Erythroblast (primary cell): ENCODE measurements at regions not wholly inside any gene's neighbourhood (a gene's known extent, or its start where the extent isn't known, plus 50 kb on each side); places are given as distances from the start of the nearest gene placed in this dataset.

Experiments
- GATA1 ChIP-seq: IDR thresholded peaks from 2 replicates; pipeline ENCODE4 v1.6.1; 2011; ENCODE audit warnings: low read depth, mild to moderate bottlenecking, control low read depth, low read length, moderate library complexity
- POLR2A ChIP-seq: IDR thresholded peaks from 2 replicates; pipeline ENCODE4 v1.6.1; 2011; ENCODE audit warnings: mild to moderate bottlenecking, low read length

GRCh38 chr1:14403961-14404645 lies 194.4 kb upstream of the KAZN start:
- TF ChIP-seq POLR2A, result no peak
- no peak for TF ChIP-seq GATA1
